ENCODE measurements at regions not wholly inside any gene's neighbourhood (a gene's known extent, or its start where the extent isn't known, plus 50 kb on each side); places are given as distances from the start of the nearest gene placed in this dataset.

DNA sequence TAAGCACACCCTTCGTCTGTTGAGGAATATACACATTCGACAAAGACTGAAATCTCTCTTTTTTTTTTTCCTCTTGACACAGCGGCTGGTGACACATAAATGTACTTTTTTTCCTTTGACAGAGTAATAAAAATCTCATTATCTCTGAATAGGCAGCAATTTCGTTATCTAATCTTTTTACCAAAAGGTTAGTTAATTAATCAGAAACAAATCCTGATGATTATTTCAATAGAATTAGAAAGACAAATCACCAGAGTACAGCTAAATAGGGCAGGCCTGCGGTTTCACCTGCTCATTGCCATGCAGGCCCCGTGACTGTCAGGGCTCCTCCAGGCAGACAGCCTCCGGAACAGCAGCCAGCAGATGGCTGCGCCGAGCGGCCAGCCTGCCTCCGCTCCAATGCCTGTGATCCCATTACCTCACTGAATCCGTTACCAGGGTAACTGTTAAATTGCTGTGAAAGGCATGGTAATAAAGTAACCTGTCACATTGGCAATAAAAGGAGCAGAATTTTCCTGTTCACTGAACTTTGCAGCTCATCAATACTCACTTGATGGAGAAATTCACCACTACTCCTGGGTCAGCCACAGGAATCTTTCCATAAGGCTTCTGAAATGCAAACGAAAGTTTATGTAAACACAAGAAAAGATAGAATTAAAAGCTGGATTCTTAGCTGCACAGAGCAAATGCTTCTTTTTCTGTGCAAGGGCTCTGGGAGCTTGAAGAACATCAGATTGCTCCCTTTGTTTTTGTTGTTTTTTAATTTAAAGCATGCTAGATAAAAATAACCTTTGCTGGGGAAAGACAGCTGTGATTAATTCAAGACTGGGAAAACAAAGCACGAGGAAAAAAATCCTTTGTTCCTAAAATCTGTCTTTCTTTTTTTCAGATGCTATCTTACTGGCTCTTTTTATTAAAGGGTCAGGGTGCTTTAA lies 666.4 kb upstream of the ZNF608 start:
- Histone ChIP-seq H3K4me3 (ENCODE audit: low read depth, low read length) (peak overlapping the region; percentile 11), H3K27ac (peak overlapping the region; percentile 86)
- peak; percentile 94 for DNase-seq

GRCh38 chr5:125413496-125414274 lies 667.2 kb upstream of the ZNF608 start:
- Histone ChIP-seq H3K27me3 (ENCODE audit: insufficient read depth, low read depth, severe bottlenecking) (no peaks in the 10 kb centered on the region), H3K4me3 (ENCODE audit: low read depth, low read length) (no peak overlapping the region), H3K9me3 (ENCODE audit: severe bottlenecking) (no peaks in the 10 kb centered on the region), H3K27ac (peak overlapping the region; percentile 86), H3K36me3 (no peaks in the 10 kb centered on the region)
- peak; percentile 11 for DNase-seq
- TF ChIP-seq, protein P1, sequence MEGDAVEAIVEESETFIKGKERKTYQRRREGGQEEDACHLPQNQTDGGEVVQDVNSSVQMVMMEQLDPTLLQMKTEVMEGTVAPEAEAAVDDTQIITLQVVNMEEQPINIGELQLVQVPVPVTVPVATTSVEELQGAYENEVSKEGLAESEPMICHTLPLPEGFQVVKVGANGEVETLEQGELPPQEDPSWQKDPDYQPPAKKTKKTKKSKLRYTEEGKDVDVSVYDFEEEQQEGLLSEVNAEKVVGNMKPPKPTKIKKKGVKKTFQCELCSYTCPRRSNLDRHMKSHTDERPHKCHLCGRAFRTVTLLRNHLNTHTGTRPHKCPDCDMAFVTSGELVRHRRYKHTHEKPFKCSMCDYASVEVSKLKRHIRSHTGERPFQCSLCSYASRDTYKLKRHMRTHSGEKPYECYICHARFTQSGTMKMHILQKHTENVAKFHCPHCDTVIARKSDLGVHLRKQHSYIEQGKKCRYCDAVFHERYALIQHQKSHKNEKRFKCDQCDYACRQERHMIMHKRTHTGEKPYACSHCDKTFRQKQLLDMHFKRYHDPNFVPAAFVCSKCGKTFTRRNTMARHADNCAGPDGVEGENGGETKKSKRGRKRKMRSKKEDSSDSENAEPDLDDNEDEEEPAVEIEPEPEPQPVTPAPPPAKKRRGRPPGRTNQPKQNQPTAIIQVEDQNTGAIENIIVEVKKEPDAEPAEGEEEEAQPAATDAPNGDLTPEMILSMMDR (IDR thresholded peaks at IDR 0.05; ENCODE audit: low read depth, low read length), result no peak

More for the DNA sequence above, 666.4 kb upstream of the ZNF608 start:
- H3K27me3 ChIP-seq (ENCODE audit: insufficient read depth, low read depth, severe bottlenecking), result no peaks in the 10 kb centered on the region
- H3K36me3 ChIP-seq, result no peaks in the 10 kb centered on the region
- no peaks in the 10 kb centered on the region for H3K9me3 ChIP-seq (ENCODE audit: severe bottlenecking)
- TF ChIP-seq, protein P1 (IDR thresholded peaks at IDR 0.05; ENCODE audit: low read depth, low read length), result peak; percentile 72

DNA sequence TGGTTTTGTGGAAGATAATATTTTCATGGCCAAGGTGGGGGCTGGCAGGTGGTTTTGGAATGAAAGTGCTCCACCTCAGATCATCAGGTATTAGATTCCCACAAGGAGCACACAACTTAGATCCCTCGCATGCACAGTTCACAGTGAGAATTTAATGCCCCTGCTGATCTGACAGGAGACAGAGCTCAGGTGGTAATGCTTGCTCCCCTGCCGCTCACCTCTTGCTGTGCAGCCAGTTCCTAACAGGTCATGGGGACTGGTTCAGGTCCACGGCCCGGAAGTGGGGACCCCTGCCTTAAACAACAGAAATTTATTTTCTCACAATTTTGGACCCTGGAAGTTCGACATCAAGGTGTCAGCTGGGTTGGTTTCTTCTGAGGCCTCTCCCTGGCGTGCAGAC lies 668.7 kb upstream of the ZNF608 start:
- TF ChIP-seq, protein P1 (IDR thresholded peaks at IDR 0.05; ENCODE audit: low read depth, low read length), result no peak
- peak; percentile 44 for DNase-seq
- Histone ChIP-seq H3K9me3 (ENCODE audit: severe bottlenecking) (no peaks in the 10 kb centered on the region), H3K27me3 (ENCODE audit: insufficient read depth, low read depth, severe bottlenecking) (no peaks in the 10 kb centered on the region), H3K36me3 (no peaks in the 10 kb centered on the region), H3K4me3 (ENCODE audit: low read depth, low read length) (no peak overlapping the region), H3K27ac (peak overlapping the region; percentile 86)

DNA sequence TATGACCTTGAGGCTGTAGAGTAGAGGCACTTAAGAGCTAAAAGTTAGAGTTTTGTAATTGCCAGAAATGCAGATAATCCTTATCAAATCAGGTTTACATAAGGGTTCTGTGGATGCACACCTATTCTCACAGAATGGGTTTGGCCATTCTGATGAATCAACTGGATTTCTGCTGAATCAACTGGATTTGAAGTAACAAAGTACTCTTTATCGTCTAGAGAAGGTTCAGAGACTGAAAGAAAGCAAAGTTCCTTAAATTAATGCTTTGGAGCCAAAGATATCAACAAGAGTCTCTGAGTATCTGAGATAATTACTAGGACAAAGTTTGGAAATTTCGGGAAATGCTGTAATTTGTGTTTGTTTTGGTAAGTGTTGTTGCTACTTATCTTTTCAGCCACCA lies 669.6 kb upstream of the ZNF608 start:
- H3K27ac ChIP-seq, result no peak overlapping the region; the same call in 1 of the 2 replicates
- TF ChIP-seq, protein P1 (IDR thresholded peaks at IDR 0.05; ENCODE audit: low read depth, low read length), result no peak
- no peaks in the 10 kb centered on the region for H3K27me3 ChIP-seq (ENCODE audit: insufficient read depth, low read depth, severe bottlenecking)
- DNase-seq, result no peak
- H3K36me3 ChIP-seq, result no peaks in the 10 kb centered on the region
- no peaks in the 10 kb centered on the region for H3K9me3 ChIP-seq (ENCODE audit: severe bottlenecking)
- H3K4me3 ChIP-seq (ENCODE audit: low read depth, low read length), result no peak overlapping the region

- Histone ChIP-seq H3K27me3 (ENCODE audit: insufficient read depth, low read depth, severe bottlenecking) (no peaks in the 10 kb centered on the region), H3K9me3 (ENCODE audit: severe bottlenecking) (no peaks in the 10 kb centered on the region), H3K36me3 (no peaks in the 10 kb centered on the region), H3K4me3 (ENCODE audit: low read depth, low read length) (no peak overlapping the region), H3K27ac (no peak overlapping the region)
- no peak for DNase-seq
- TF ChIP-seq, protein P1 (IDR thresholded peaks at IDR 0.05; ENCODE audit: low read depth, low read length), result no peak
These were observed 674.6 kb upstream of the ZNF608 start for GRCh38 chr5:125421006-125421405.

All from WERI-Rb-1 (cell line).